GOT3 (cell line): ENCODE measurements at regions not wholly inside any gene's neighbourhood (a gene's known extent, or its start where the extent isn't known, plus 50 kb on each side); places are given as distances from the start of the nearest gene placed in this dataset.

ENCODE experiments used
- DNase-seq: peaks from one replicate; lab custom pipeline; 2025; ENCODE audit warnings: mixed read lengths; lab: John Stamatoyannopoulos, UW

GRCh38 chrX:13903405-13903804, 86.5 kb upstream of the GPM6B start:
- DNase-seq = no peak

- DNase-seq = no peak
Observed at GRCh38 chrX:13902406-13902805, 85.5 kb upstream of the GPM6B start.

- no peak for DNase-seq
Observed at GRCh38 chrX:13901354-13901753, 84.5 kb upstream of the GPM6B start.

- DNase-seq = no peak
Observed at GRCh38 chrX:13900351-13900750, 83.5 kb upstream of the GPM6B start.

- DNase-seq = peak; percentile 58
Observed at GRCh38 chrX:13899607-13900006, 82.7 kb upstream of the GPM6B start.

GRCh38 chrX:13898603-13899002, 81.7 kb upstream of the GPM6B start:
- DNase-seq = no peak

GRCh38 chrX:13898083-13898482, 81.2 kb upstream of the GPM6B start:
- DNase-seq = no peak

- DNase-seq = no peak
Observed at GRCh38 chrX:13897566-13897965, 80.7 kb upstream of the GPM6B start.

- DNase-seq = no peak
Observed at GRCh38 chrX:13894888-13895565, 78.1 kb upstream of the GPM6B start.

- no peak for DNase-seq
Observed at GRCh38 chrX:13893826-13894225, 76.9 kb upstream of the GPM6B start.

GRCh38 chrX:13892856-13893255, 76.0 kb upstream of the GPM6B start:
- no peak for DNase-seq

- DNase-seq = no peak
Observed at GRCh38 chrX:13891377-13892140, 74.7 kb upstream of the GPM6B start.

- no peak for DNase-seq
Observed at GRCh38 chrX:13890806-13891205, 73.9 kb upstream of the GPM6B start.

- no peak for DNase-seq
Observed at GRCh38 chrX:13888284-13888683, 71.4 kb upstream of the GPM6B start.

- DNase-seq = no peak
Observed at GRCh38 chrX:13885591-13885990, 68.7 kb upstream of the GPM6B start.

- no peak for DNase-seq
Observed at GRCh38 chrX:13876652-13877051, 59.8 kb upstream of the GPM6B start.

- no peak for DNase-seq
Observed at GRCh38 chrX:13875572-13875971, 58.7 kb upstream of the GPM6B start.

GRCh38 chrX:13868591-13868990, 51.7 kb upstream of the GPM6B start:
- DNase-seq = no peak
